H9 (cell line): ENCODE measurements at regions not wholly inside any gene's neighbourhood (a gene's known extent, or its start where the extent isn't known, plus 50 kb on each side); places are given as distances from the start of the nearest gene placed in this dataset.

Source experiments
- DNase-seq: peaks from one replicate; pipeline ENCODE4 v3.0.0-alpha.2; 2017
- H2AFZ ChIP-seq: one replicate; pipeline ENCODE4 v1.6.1; 2013; ENCODE audit warnings: mild to moderate bottlenecking, low read length, control low read depth, moderate library complexity
- H2AK5ac ChIP-seq: 2 replicates; pipeline ENCODE4 v1.6.1; 2013; ENCODE audit warnings: low read length, control low read depth, mixed read lengths; ENCODE audit not compliant: insufficient read length
- H2BK120ac ChIP-seq: one replicate; pipeline ENCODE4 v1.6.1; 2013; ENCODE audit warnings: low read depth, mild to moderate bottlenecking, low read length, control low read depth, inconsistent platforms; ENCODE audit not compliant: poor library complexity, severe bottlenecking
- H2BK12ac ChIP-seq: 2 replicates; pipeline ENCODE4 v1.6.1; 2013; ENCODE audit warnings: low read length, control low read depth, mixed read lengths, low read depth; ENCODE audit not compliant: insufficient read length
- H2BK15ac ChIP-seq: 2 replicates; pipeline ENCODE4 v1.6.1; 2013; ENCODE audit warnings: low read depth, low read length, control low read depth
- H2BK20ac ChIP-seq: one replicate; pipeline ENCODE4 v1.6.1; 2013; ENCODE audit warnings: low read depth, mild to moderate bottlenecking, low read length, control low read depth, inconsistent platforms; ENCODE audit not compliant: poor library complexity, severe bottlenecking
- H2BK5ac ChIP-seq: 2 replicates; pipeline ENCODE4 v1.6.1; 2013; ENCODE audit warnings: low read length, control low read depth, mixed read lengths; ENCODE audit not compliant: insufficient read length
- H3K14ac ChIP-seq: 2 replicates; pipeline ENCODE4 v1.6.1; 2013; ENCODE audit warnings: low read length, control low read depth; ENCODE audit not compliant: insufficient read depth
- H3K18ac ChIP-seq: 2 replicates; pipeline ENCODE4 v1.6.1; 2013; ENCODE audit warnings: low read depth, mild to moderate bottlenecking, mixed read lengths, low read length, control low read depth; ENCODE audit not compliant: insufficient read length
- H3K23ac ChIP-seq: 2 replicates; pipeline ENCODE4 v1.6.1; 2013; ENCODE audit warnings: low read length, control low read depth, mixed read lengths, low read depth; ENCODE audit not compliant: insufficient read length
- H3K23me2 ChIP-seq: 2 replicates; pipeline ENCODE4 v1.6.1; 2013; ENCODE audit warnings: low read depth, mild to moderate bottlenecking, mixed read lengths, low read length, control low read depth; ENCODE audit not compliant: insufficient read length, poor library complexity, severe bottlenecking
- H3K27ac ChIP-seq: 2 replicates; pipeline ENCODE4 v1.5.1; 2013; ENCODE audit warnings: low read length, control low read depth, mixed read lengths, low read depth; ENCODE audit not compliant: insufficient read length
- H3K27me3 ChIP-seq: 2 replicates; pipeline ENCODE4 v1.6.1; 2013; ENCODE audit warnings: low read length, control low read depth, inconsistent platforms; ENCODE audit not compliant: insufficient read depth
- H3K4ac ChIP-seq: 2 replicates; pipeline ENCODE4 v1.6.1; 2013; ENCODE audit warnings: low read depth, mild to moderate bottlenecking, control low read depth, inconsistent platforms, low read length, moderate library complexity
- H3K4me1 ChIP-seq: 2 replicates; pipeline ENCODE4 v1.6.1; 2013; ENCODE audit warnings: low read length, control low read depth, inconsistent platforms; ENCODE audit not compliant: insufficient read depth
- H3K4me2 ChIP-seq: 2 replicates; pipeline ENCODE4 v1.6.1; 2013; ENCODE audit warnings: low read length, control low read depth, mixed read lengths; ENCODE audit not compliant: insufficient read length, insufficient read depth
- H3K56ac ChIP-seq: 2 replicates; pipeline ENCODE4 v1.6.1; 2013; ENCODE audit warnings: low read depth, mild to moderate bottlenecking, mixed read lengths, low read length, control low read depth; ENCODE audit not compliant: insufficient read length
- H3K79me1 ChIP-seq: 2 replicates; pipeline ENCODE4 v1.6.1; 2013; ENCODE audit warnings: low read depth, mild to moderate bottlenecking, moderate library complexity, low read length, control low read depth, inconsistent platforms; ENCODE audit not compliant: insufficient read depth, poor library complexity, severe bottlenecking
- H3K79me2 ChIP-seq: 2 replicates; pipeline ENCODE4 v1.6.1; 2013; ENCODE audit warnings: low read length, control low read depth, inconsistent platforms; ENCODE audit not compliant: insufficient read depth
- H3K9ac ChIP-seq: 2 replicates; pipeline ENCODE4 v1.6.1; 2013; ENCODE audit warnings: low read length, control low read depth, mixed read lengths; ENCODE audit not compliant: insufficient read length; ENCODE audit errors: extremely low read depth
- H3K9me3 ChIP-seq: one replicate; pipeline ENCODE4 v1.6.1; 2013; ENCODE audit warnings: low read depth, low read length, inconsistent platforms; ENCODE audit not compliant: control insufficient read depth
- H3T11ph ChIP-seq: one replicate; pipeline ENCODE4 v1.6.1; 2013; ENCODE audit warnings: mild to moderate bottlenecking, low read length, control low read depth, inconsistent platforms
- H4K20me1 ChIP-seq: one replicate; pipeline ENCODE4 v1.6.1; 2013; ENCODE audit not compliant: control insufficient read depth, insufficient read length, insufficient read depth
- H4K5ac ChIP-seq: 2 replicates; pipeline ENCODE4 v1.6.1; 2013; ENCODE audit warnings: low read depth, mild to moderate bottlenecking, mixed read lengths, low read length, control low read depth; ENCODE audit not compliant: insufficient read length
- H4K8ac ChIP-seq: replicated peaks from 2 replicates; pipeline ENCODE4 v1.6.1; 2013; ENCODE audit warnings: low read length, control low read depth, mixed read lengths, low read depth; ENCODE audit not compliant: insufficient read length
- H4K91ac ChIP-seq: 2 replicates; pipeline ENCODE4 v1.6.1; 2013; ENCODE audit warnings: low read depth, mild to moderate bottlenecking, moderate library complexity, mixed read lengths, low read length, control low read depth; ENCODE audit not compliant: insufficient read length
- H3K27ac Mint-ChIP-seq, 3 experiments: 2 replicates in 2 of 3; 3 replicates in 1 of 3; pipeline ENCODE4 v1.8.0; 2020 to 2021; ENCODE audit warnings: mixed read lengths in 3 of 3, mild to moderate bottlenecking in 1 of 3, moderate library complexity in 1 of 3
- H3K27me3 Mint-ChIP-seq: 2 replicates; pipeline ENCODE4 v1.8.0; 2021; ENCODE audit warnings: low read depth, mild to moderate bottlenecking, moderate library complexity, mixed read lengths
- H3K36me3 Mint-ChIP-seq, 3 experiments: 2 replicates in 2 of 3; 3 replicates in 1 of 3; pipeline ENCODE4 v1.8.0; 2020 to 2021; ENCODE audit warnings: low read depth in 3 of 3, mixed read lengths in 3 of 3; ENCODE audit not compliant: insufficient read depth in 1 of 3
- H3K4me1 Mint-ChIP-seq, 2 experiments: 2 replicates each; pipeline ENCODE4 v1.8.0; 2020; ENCODE audit warnings: mixed read lengths in 2 of 2
- H3K4me3 Mint-ChIP-seq, 2 experiments: 2 replicates in 1 of 2; 3 replicates in 1 of 2; pipeline ENCODE4 v1.8.0; 2020 to 2021; ENCODE audit warnings: mild to moderate bottlenecking in 2 of 2, mixed read lengths in 2 of 2, moderate library complexity in 1 of 2
- H3K9me3 Mint-ChIP-seq, 2 experiments: 2 replicates in 1 of 2; 3 replicates in 1 of 2; pipeline ENCODE4 v1.8.0; 2020; ENCODE audit warnings: mild to moderate bottlenecking in 2 of 2, mixed read lengths in 2 of 2, moderate library complexity in 1 of 2
- CTCF ChIP-seq: fragments of 200-600 bp; sonication (generic); conservative IDR thresholded peaks from 3 replicates; pipeline ENCODE4 v1.8.0; 2021; ENCODE audit warnings: antibody characterized with exemption, mild to moderate bottlenecking
- WGBS: extraction: QIAGEN DNeasy Blood & Tissue Kit; methylation state at CpG from one replicate; pipeline ENCODE4 v1.1.7; 2013; ENCODE audit warnings: missing lambda C conversion rate, low lambda C conversion rate, mixed read lengths; ENCODE audit not compliant: insufficient read length; ENCODE audit errors: extremely low coverage; 5-methylcytosine and 5-hydroxymethylcytosine counted together

- H3K36me3 Mint-ChIP-seq: no peaks in the 10 kb centered on the region
- Histone ChIP-seq H3K79me2 (no peaks in the 10 kb centered on the region), H3K4me1 (no peaks in the 10 kb centered on the region), H3K9me3 (no peaks in the 10 kb centered on the region), H3K18ac (no peak overlapping the region), H2AK5ac (no peak overlapping the region), H2BK20ac (no peak overlapping the region), H4K8ac (no peak overlapping the region), H2BK15ac (no peak overlapping the region), H4K5ac (no peak overlapping the region), H2AFZ (no peak overlapping the region), H4K20me1 (no peaks in the 10 kb centered on the region), H3K23ac (no peak overlapping the region), H3K4ac (no peak overlapping the region), H3K4me2 (no peak overlapping the region), H3K27me3 (no peaks in the 10 kb centered on the region), H3K9ac (no peak overlapping the region), H3K56ac (no peak overlapping the region), H3T11ph (no peak overlapping the region), H4K91ac (no peak overlapping the region), H2BK5ac (no peak overlapping the region), H3K14ac (no peak overlapping the region), H3K27ac (no peak overlapping the region), H3K23me2 (no peaks in the 10 kb centered on the region), H2BK120ac (no peak overlapping the region), H2BK12ac (no peak overlapping the region), H3K79me1 (no peaks in the 10 kb centered on the region)
- no peak overlapping the region for H3K4me3 Mint-ChIP-seq
- peaks cover 14% of the 10 kb centered on the region for H3K27me3 Mint-ChIP-seq
- no peak for DNase-seq
- WGBS: no CpG with 5 or more reads among the region's 6 CpGs
- no peaks in the 10 kb centered on the region for H3K4me1 Mint-ChIP-seq
- no peak overlapping the region for H3K27ac Mint-ChIP-seq
- no peak for TF ChIP-seq CTCF
- no peaks in the 10 kb centered on the region for H3K9me3 Mint-ChIP-seq
Observed at GRCh38 chr3:177330779-177331178, 133.5 kb upstream of the TBL1XR1 start.
